Body of pancreas (tissue), 4 donors: ENCODE measurements at regions not wholly inside any gene's neighbourhood (a gene's known extent, or its start where the extent isn't known, plus 50 kb on each side); places are given as distances from the start of the nearest gene placed in this dataset.

Experiments used
- ATAC-seq: fragments of 150-250 bp; one replicate; pipeline ENCODE4 v1.9.1; 2016
- DNase-seq, 4 donors: peaks; one replicate each; pipeline ENCODE4 v3.0.0-alpha.2; 2019
- H3K27ac ChIP-seq, 4 donors: fragments of 200-600 bp; sonication (generic); 1 replicate in 3 of 4; 2 replicates in 1 of 4; pipeline versions ENCODE4 v1.5.1 to v1.6.1; 2016 to 2019; ENCODE audit warnings: mild to moderate bottlenecking in 1 of 4, mixed read lengths in 1 of 4, moderate library complexity in 1 of 4
- H3K27me3 ChIP-seq, 2 donors: fragments of 200-600 bp; sonication (generic); one replicate each; pipeline ENCODE4 v1.6.0; 2016; ENCODE audit warnings: mild to moderate bottlenecking in 1 of 2
- H3K36me3 ChIP-seq, 2 donors: fragments of 200-600 bp; sonication (generic); replicated peaks in 1 of 2; 2 replicates each; pipeline ENCODE4 v1.5.1; 2016; ENCODE audit warnings: low read depth in 2 of 2; ENCODE audit not compliant: insufficient read depth in 1 of 2
- H3K4me1 ChIP-seq: fragments of 200-600 bp; sonication (generic); one replicate; pipeline ENCODE4 v1.6.0; 2016
- H3K4me3 ChIP-seq, 2 donors: fragments of 200-600 bp; sonication (generic); 1 replicate in 1 of 2; 2 replicates in 1 of 2; pipeline ENCODE4 v1.5.1; 2016 to 2019
- H3K9me3 ChIP-seq, 3 donors: fragments of 200-600 bp; sonication (generic); 1 replicate in 2 of 3; 2 replicates in 1 of 3; pipeline ENCODE4 v1.5.1; 2016
- POLR2A ChIP-seq, 3 donors: fragments of 450-650 bp; IDR thresholded peaks; one replicate each; pipeline ENCODE4 v1.6.1; 2016; ENCODE audit warnings: antibody characterized with exemption in 3 of 3, mild to moderate bottlenecking in 2 of 3
- whole genome bisulfite sequencing, 2 donors: methylation state at CpG; one replicate each; pipeline ENCODE4 v1.1.5; 2017; 5-methylcytosine and 5-hydroxymethylcytosine counted together
- intact Hi-C: fragments of 100-400 bp; cut with DNase I; formaldehyde crosslinking; loops from one replicate; pipeline ENCODE4 v1.15.1; 2023
- TF ChIP-seq, protein P1 (sequence below), 7 experiments: fragments of 450-650 bp in 4 of 7; fragments of 200-600 bp in 3 of 7; sonication (generic) in 3 of 7; IDR thresholded peaks; one replicate each; pipeline ENCODE4 v1.5.1; 2016 to 2019; ENCODE audit warnings: antibody characterized with exemption in 7 of 7

DNA sequence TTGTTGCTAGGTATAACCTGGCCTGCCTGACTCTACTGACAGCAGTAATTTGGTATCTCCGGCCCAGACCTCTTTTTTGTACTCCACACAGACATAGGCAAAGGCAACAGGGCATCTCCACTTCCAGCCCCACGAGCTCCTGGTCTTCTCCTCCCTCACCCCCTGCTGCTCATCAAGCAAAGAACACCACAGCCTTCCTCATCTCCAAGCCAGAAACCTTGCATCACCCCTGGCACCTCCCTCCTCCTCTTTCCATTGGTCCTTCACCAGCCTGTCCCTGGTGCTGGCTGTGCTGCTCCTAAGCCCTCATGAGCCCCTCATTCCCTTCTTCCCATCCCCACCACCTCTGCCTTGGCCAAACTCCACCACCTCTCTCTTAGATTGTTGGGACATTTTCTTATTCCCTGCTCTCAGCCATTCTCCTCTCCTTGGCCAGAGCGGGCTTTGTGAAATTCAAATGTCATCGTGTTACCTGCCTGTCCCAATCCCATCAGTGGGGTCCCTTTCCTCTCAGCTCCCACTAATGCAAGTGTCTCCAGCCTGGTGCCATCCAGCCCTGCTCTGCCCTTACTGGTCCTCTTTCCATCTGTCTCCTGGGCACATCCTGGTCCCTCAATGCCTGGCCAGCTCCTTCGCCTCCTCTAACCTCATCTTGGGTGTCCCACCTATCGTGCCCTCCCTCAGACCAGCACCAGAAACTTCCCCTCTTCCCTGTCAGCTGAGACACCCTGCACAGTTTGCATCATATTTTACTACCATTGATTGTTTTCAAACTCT, 77.4 kb downstream of the INHBB start:
- TF ChIP-seq, protein P1, sequence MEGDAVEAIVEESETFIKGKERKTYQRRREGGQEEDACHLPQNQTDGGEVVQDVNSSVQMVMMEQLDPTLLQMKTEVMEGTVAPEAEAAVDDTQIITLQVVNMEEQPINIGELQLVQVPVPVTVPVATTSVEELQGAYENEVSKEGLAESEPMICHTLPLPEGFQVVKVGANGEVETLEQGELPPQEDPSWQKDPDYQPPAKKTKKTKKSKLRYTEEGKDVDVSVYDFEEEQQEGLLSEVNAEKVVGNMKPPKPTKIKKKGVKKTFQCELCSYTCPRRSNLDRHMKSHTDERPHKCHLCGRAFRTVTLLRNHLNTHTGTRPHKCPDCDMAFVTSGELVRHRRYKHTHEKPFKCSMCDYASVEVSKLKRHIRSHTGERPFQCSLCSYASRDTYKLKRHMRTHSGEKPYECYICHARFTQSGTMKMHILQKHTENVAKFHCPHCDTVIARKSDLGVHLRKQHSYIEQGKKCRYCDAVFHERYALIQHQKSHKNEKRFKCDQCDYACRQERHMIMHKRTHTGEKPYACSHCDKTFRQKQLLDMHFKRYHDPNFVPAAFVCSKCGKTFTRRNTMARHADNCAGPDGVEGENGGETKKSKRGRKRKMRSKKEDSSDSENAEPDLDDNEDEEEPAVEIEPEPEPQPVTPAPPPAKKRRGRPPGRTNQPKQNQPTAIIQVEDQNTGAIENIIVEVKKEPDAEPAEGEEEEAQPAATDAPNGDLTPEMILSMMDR (IDR thresholded peaks at IDR 0.05), result no peak
- no peak for TF ChIP-seq POLR2A (IDR thresholded peaks at IDR 0.05)
- 76 to 77% methylated on average over 6 of the region's 6 CpGs for WGBS, 2 donors
- no peaks in the 10 kb centered on the region for H3K9me3 ChIP-seq
- intact Hi-C loops, result no loop called here
- no peaks in the 10 kb centered on the region for H3K27me3 ChIP-seq
- H3K4me3 ChIP-seq, result no peak overlapping the region
- H3K36me3 ChIP-seq, result no peaks in the 10 kb centered on the region
- peaks cover 5% of the 10 kb centered on the region for H3K4me1 ChIP-seq
- DNase-seq (no peak), ATAC-seq (no peak)
- H3K27ac ChIP-seq, result no peak overlapping the region

- Histone ChIP-seq H3K27ac (no peak overlapping the region), H3K4me1 (no peaks in the 10 kb centered on the region), H3K9me3 (no peaks in the 10 kb centered on the region), H3K4me3 (no peak overlapping the region), H3K36me3 (no peaks in the 10 kb centered on the region), H3K27me3 (no peaks in the 10 kb centered on the region)
- no peak for TF ChIP-seq POLR2A (IDR thresholded peaks at IDR 0.05)
- TF ChIP-seq, protein P1 (IDR thresholded peaks at IDR 0.05), result no peak
- 89 to 91% methylated on average over 12 to 13 of the region's 13 CpGs for WGBS, 2 donors
- DNase-seq (no peak), ATAC-seq (no peak)
- intact Hi-C loops, result no loop called here
These were observed 78.4 kb downstream of the INHBB start for GRCh38 chr2:120424274-120424796.

DNA sequence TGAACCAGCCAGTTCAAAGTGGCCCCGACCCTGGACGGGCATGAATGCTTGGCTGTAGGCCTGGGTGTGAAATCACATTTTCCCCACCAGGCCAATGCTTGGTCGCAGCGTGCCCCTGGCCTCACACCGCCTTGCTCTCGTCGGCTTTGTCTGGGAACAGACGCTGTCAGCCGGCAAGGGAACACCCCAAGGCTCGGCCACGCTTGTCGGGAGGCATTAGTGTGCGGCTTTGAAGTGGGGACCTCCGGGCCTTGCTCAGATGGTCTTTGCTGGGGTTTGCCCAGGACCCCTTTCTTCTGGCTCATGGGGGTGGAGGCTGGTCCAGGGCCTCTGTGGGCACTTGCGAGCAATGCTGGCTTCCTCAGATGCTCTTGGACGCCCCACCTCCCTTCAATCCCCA, 79.1 kb downstream of the INHBB start:
- TF ChIP-seq POLR2A (IDR thresholded peaks at IDR 0.05), result no peak
- TF ChIP-seq, protein P1 (IDR thresholded peaks at IDR 0.05), result no peak

GRCh38 chr2:120428748-120429147, 82.8 kb downstream of the INHBB start:
- intact Hi-C loops, result no loop called here
- WGBS, 2 donors, result 75 to 84% methylated on average over 6 of the region's 6 CpGs
- TF ChIP-seq, protein P1 (IDR thresholded peaks at IDR 0.05), result no peak
- TF ChIP-seq POLR2A (IDR thresholded peaks at IDR 0.05), result no peak

More for the DNA sequence above, 79.1 kb downstream of the INHBB start:
- Histone ChIP-seq H3K4me3 (no peak overlapping the region), H3K9me3 (no peaks in the 10 kb centered on the region), H3K36me3 (no peaks in the 10 kb centered on the region), H3K27me3 (no peaks in the 10 kb centered on the region), H3K27ac (no peak overlapping the region), H3K4me1 (no peaks in the 10 kb centered on the region)
- ATAC-seq (no peak), DNase-seq (no peak)
- WGBS, 2 donors, result 84 to 92% methylated on average over 10 to 16 of the region's 16 CpGs
- intact Hi-C loops, result no loop called here

More at GRCh38 chr2:120428748-120429147, 82.8 kb downstream of the INHBB start:
- no peaks in the 10 kb centered on the region for H3K4me1 ChIP-seq
- ATAC-seq (no peak), DNase-seq (no peak)
- no peak overlapping the region for H3K4me3 ChIP-seq
- H3K27ac ChIP-seq, result no peak overlapping the region
- H3K27me3 ChIP-seq, result no peaks in the 10 kb centered on the region
- H3K36me3 ChIP-seq, result no peaks in the 10 kb centered on the region
- H3K9me3 ChIP-seq, result no peaks in the 10 kb centered on the region
